Endothelial cell of umbilical vein (primary cell): ENCODE measurements at regions not wholly inside any gene's neighbourhood (a gene's known extent, or its start where the extent isn't known, plus 50 kb on each side); places are given as distances from the start of the nearest gene placed in this dataset.

Source experiments
- BruUV-seq: library from RNA; stranded (reverse); fragments of 400-500 nt; replicated peaks from 2 replicates; lab custom pipeline; 2021; lab: Mats Ljungman, UMichigan
- CTCF ChIA-PET: fragments of 300-600, 350-600 bp; sonication (Branson Sonifier 250); formaldehyde crosslinking; loops from one replicate; lab custom pipeline; 2021; ENCODE audit warnings: antibody characterized with exemption, inconsistent platforms; lab: Charles Lee
- POLR2A ChIA-PET: fragments of 300-600, 350-600 bp; sonication (Branson Sonifier 250); formaldehyde crosslinking; loops from one replicate; lab custom pipeline; 2021; ENCODE audit warnings: antibody characterized with exemption, inconsistent platforms; lab: Charles Lee
- DNase-seq: peaks from one replicate; pipeline ENCODE4 v3.0.0-alpha.2; 2011; ENCODE audit warnings: low read depth, low spot score
- FAIRE-seq: peaks from 2 replicates; lab custom pipeline; 2011; peaks lifted over from hg19 to GRCh38; lab: Jason Lieb, UNC
- H2AFZ ChIP-seq: 2 replicates; pipeline ENCODE4 v1.6.0; 2012; ENCODE audit warnings: low read depth, low read length, control low read depth, inconsistent platforms
- H3K27ac ChIP-seq: 2 replicates; pipeline ENCODE4 v1.5.1; 2011; ENCODE audit warnings: low read depth, mild to moderate bottlenecking, control low read depth, low read length, moderate library complexity; ENCODE audit not compliant: insufficient read depth
- H3K27me3 ChIP-seq, 2 experiments: 2 replicates each; pipeline versions ENCODE4 v1.6.0 to v1.6.1; 2011; ENCODE audit warnings: low read length in 2 of 2, mixed read lengths in 1 of 2; ENCODE audit not compliant: control insufficient read depth in 2 of 2, insufficient read depth in 2 of 2
- H3K36me3 ChIP-seq, 2 experiments: 2 replicates in 1 of 2; 3 replicates in 1 of 2; pipeline ENCODE4 v1.5.1; 2011; ENCODE audit warnings: low read length in 2 of 2, mild to moderate bottlenecking in 1 of 2, moderate library complexity in 1 of 2; ENCODE audit not compliant: control insufficient read depth in 2 of 2, insufficient read depth in 2 of 2; ENCODE audit errors: extremely low read depth in 1 of 2
- H3K4me1 ChIP-seq: 3 replicates; pipeline ENCODE4 v1.5.1; 2011; ENCODE audit warnings: mild to moderate bottlenecking, low read length; ENCODE audit not compliant: control insufficient read depth, insufficient read depth; ENCODE audit errors: extremely low read depth
- H3K4me2 ChIP-seq: 2 replicates; pipeline ENCODE4 v1.6.1; 2011; ENCODE audit warnings: low read length, control low read depth, mixed read lengths; ENCODE audit not compliant: insufficient read depth
- H3K4me3 ChIP-seq, 3 experiments: fragments of 200-600 bp in 1 of 3; sonication (generic), shearing (Covaris generic) in 1 of 3; replicated peaks in 1 of 3; 2 replicates each; pipeline ENCODE4 v1.5.1; 2011 to 2016; ENCODE audit warnings: control low read depth in 3 of 3, low read length in 3 of 3, mild to moderate bottlenecking in 2 of 3, inconsistent platforms in 1 of 3, low read depth in 1 of 3, moderate library complexity in 1 of 3; ENCODE audit not compliant: insufficient read depth in 1 of 3
- H3K79me2 ChIP-seq: 2 replicates; pipeline ENCODE4 v1.6.0; 2012; ENCODE audit warnings: low read length, inconsistent platforms; ENCODE audit not compliant: control insufficient read depth, insufficient read depth
- H3K9ac ChIP-seq: replicated peaks from 2 replicates; pipeline ENCODE3; 2011; ENCODE audit warnings: low read length, control low read depth; ENCODE audit not compliant: insufficient read depth; ENCODE audit errors: extremely low read depth
- H3K9me1 ChIP-seq: replicated peaks from 3 replicates; pipeline ENCODE4 v1.6.0; 2011; ENCODE audit warnings: mild to moderate bottlenecking, low read length; ENCODE audit not compliant: control insufficient read depth, insufficient read depth; ENCODE audit errors: extremely low read depth
- H3K9me3 ChIP-seq: replicated peaks from 2 replicates; pipeline ENCODE4 v1.5.1; 2012; ENCODE audit warnings: low read length, inconsistent platforms; ENCODE audit not compliant: control insufficient read depth, insufficient read depth
- H4K20me1 ChIP-seq: replicated peaks from 2 replicates; pipeline ENCODE3; 2011; ENCODE audit warnings: mild to moderate bottlenecking, low read length; ENCODE audit not compliant: control insufficient read depth, insufficient read depth; ENCODE audit errors: extremely low read depth
- EZH2 ChIP-seq: IDR thresholded peaks from 2 replicates; pipeline ENCODE4 v1.6.1; 2012; ENCODE audit warnings: borderline replicate concordance, low read depth, mild to moderate bottlenecking, moderate library complexity, low read length, inconsistent platforms; ENCODE audit not compliant: severe bottlenecking
- FOS ChIP-seq: IDR thresholded peaks from 2 replicates; pipeline ENCODE4 v1.6.1; 2011; ENCODE audit warnings: mild to moderate bottlenecking, low read length, moderate library complexity, borderline replicate concordance; ENCODE audit not compliant: insufficient read depth
- GATA2 ChIP-seq: IDR thresholded peaks from 2 replicates; pipeline ENCODE4 v1.7.0; 2011; ENCODE audit warnings: low read depth, mild to moderate bottlenecking, moderate library complexity, mixed read lengths, low read length; ENCODE audit not compliant: insufficient read length, insufficient read depth
- JUN ChIP-seq: IDR thresholded peaks from 2 replicates; pipeline ENCODE4 v1.6.1; 2011; ENCODE audit warnings: borderline replicate concordance, low read depth; ENCODE audit not compliant: insufficient read length, insufficient read depth
- MYC ChIP-seq: IDR thresholded peaks from one replicate; pipeline ENCODE4 v1.6.1; 2011; ENCODE audit warnings: mild to moderate bottlenecking, low read depth, low read length
- POLR2A ChIP-seq: IDR thresholded peaks from 2 replicates; pipeline ENCODE4 v1.6.1; 2012; ENCODE audit warnings: low read depth, mild to moderate bottlenecking, control low read depth, low read length
- POLR2AphosphoS5 ChIP-seq: IDR thresholded peaks from 2 replicates; pipeline ENCODE4 v1.6.1; 2012; ENCODE audit warnings: low read depth, mild to moderate bottlenecking, control low read depth, low read length, moderate library complexity; ENCODE audit not compliant: insufficient read depth
- dilution Hi-C: fragments of 300-500 bp; cut with MboI; formaldehyde crosslinking; loops from one replicate; pipeline ENCODE4 v1.15.0; 2019; ENCODE audit warnings: low sequenced_read_pairs; ENCODE audit not compliant: extremely low pct_ligation_motif_present
- intact Hi-C: fragments of 100-400 bp; cut with micrococcal nuclease; formaldehyde crosslinking; loops from one replicate; pipeline ENCODE4 v1.10.0; 2022
- TF ChIP-seq, protein P1 (sequence below), 2 donors: IDR thresholded peaks; 1 replicate in 1 of 2; 2 replicates in 1 of 2; pipeline ENCODE4 v1.5.1; 2011; ENCODE audit warnings: low read length in 2 of 2, mild to moderate bottlenecking in 2 of 2, moderate library complexity in 2 of 2, control low read depth in 1 of 2, inconsistent platforms in 1 of 2, low read depth in 1 of 2; ENCODE audit not compliant: insufficient read depth in 1 of 2; ENCODE audit errors: extremely low read depth in 1 of 2
- TF ChIP-seq, protein P2 (sequence below): IDR thresholded peaks from 2 replicates; pipeline ENCODE4 v1.6.1; 2011; ENCODE audit not compliant: insufficient read depth, insufficient read length

DNA sequence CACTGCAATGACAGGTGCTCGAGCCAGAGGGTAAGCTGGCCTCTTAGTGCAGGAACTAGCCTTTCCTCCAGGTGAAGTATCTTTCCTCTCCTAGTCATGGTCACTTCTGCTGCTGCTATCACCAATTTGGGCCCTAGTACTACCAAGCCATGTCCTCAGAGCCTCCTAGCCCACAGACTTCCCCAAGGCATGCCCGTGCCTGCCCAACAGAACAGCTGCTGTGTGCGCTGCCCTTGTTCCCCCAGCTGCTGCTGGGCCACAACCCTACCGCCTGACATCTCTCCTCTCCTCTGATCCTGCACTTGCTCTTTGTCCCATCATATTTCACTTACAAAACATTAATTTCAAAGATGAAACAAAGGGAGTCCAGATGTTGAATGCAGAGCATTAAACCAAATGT, 168.5 kb upstream of the FREM2 start:
- Histone ChIP-seq H3K9me3 (no peaks in the 10 kb centered on the region), H3K4me2 (no peak overlapping the region), H3K27me3 (peaks cover 0 to 4% of the 10 kb centered on the region in 2 experiments), H3K9ac (no peak overlapping the region), H3K27ac (no peak overlapping the region), H3K79me2 (no peaks in the 10 kb centered on the region), H3K4me3 (no peak overlapping the region), H3K36me3 (no peaks in the 10 kb centered on the region), H4K20me1 (no peaks in the 10 kb centered on the region), H3K9me1 (no peaks in the 10 kb centered on the region), H2AFZ (no peak overlapping the region), H3K4me1 (no peaks in the 10 kb centered on the region)
- TF ChIP-seq POLR2AphosphoS5 = no peak
- TF ChIP-seq, protein P1, sequence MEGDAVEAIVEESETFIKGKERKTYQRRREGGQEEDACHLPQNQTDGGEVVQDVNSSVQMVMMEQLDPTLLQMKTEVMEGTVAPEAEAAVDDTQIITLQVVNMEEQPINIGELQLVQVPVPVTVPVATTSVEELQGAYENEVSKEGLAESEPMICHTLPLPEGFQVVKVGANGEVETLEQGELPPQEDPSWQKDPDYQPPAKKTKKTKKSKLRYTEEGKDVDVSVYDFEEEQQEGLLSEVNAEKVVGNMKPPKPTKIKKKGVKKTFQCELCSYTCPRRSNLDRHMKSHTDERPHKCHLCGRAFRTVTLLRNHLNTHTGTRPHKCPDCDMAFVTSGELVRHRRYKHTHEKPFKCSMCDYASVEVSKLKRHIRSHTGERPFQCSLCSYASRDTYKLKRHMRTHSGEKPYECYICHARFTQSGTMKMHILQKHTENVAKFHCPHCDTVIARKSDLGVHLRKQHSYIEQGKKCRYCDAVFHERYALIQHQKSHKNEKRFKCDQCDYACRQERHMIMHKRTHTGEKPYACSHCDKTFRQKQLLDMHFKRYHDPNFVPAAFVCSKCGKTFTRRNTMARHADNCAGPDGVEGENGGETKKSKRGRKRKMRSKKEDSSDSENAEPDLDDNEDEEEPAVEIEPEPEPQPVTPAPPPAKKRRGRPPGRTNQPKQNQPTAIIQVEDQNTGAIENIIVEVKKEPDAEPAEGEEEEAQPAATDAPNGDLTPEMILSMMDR (IDR thresholded peaks at IDR 0.05; ENCODE audit: extremely low read depth in 1 of 2, insufficient read depth in 1 of 2, low read depth in 1 of 2, low read length in 2 of 2) = no peak
- TF ChIP-seq JUN = no peak
- no peak for TF ChIP-seq POLR2A
- intact Hi-C loops = no loop called here
- FAIRE-seq = no peak
- dilution Hi-C loops = no loop called here
- ChIA-PET POLR2A (no interaction called here), CTCF (no interaction called here)
- no peak for DNase-seq
- no TSS peak for BruUV-seq

- ChIA-PET CTCF (no interaction called here), POLR2A (no interaction called here)
- no peak overlapping the region for H2AFZ ChIP-seq
- FAIRE-seq (no peak), DNase-seq (no peak)
- no TSS peak for BruUV-seq
- no peaks in the 10 kb centered on the region for H3K79me2 ChIP-seq
- no peaks in the 10 kb centered on the region for H3K36me3 ChIP-seq
- TF ChIP-seq, protein P1 (IDR thresholded peaks at IDR 0.05; ENCODE audit: extremely low read depth in 1 of 2, insufficient read depth in 1 of 2, low read depth in 1 of 2, low read length in 2 of 2) = no peak
- no peak for TF ChIP-seq EZH2
- no peak for TF ChIP-seq JUN
- no peak for TF ChIP-seq MYC
- TF ChIP-seq GATA2 = no peak
- no peak for TF ChIP-seq POLR2AphosphoS5
- TF ChIP-seq POLR2A = no peak
- TF ChIP-seq, protein P2, sequence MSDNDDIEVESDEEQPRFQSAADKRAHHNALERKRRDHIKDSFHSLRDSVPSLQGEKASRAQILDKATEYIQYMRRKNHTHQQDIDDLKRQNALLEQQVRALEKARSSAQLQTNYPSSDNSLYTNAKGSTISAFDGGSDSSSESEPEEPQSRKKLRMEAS = no peak
- no peak for TF ChIP-seq FOS
- no peaks in the 10 kb centered on the region for H3K4me1 ChIP-seq
- no peak overlapping the region for H3K9ac ChIP-seq
- H3K27ac ChIP-seq = no peak overlapping the region
- H4K20me1 ChIP-seq = no peaks in the 10 kb centered on the region
- no peak overlapping the region for H3K4me3 ChIP-seq
- H3K27me3 ChIP-seq = peaks cover 0 to 4% of the 10 kb centered on the region in 2 experiments
- no peaks in the 10 kb centered on the region for H3K9me3 ChIP-seq
- dilution Hi-C loops (no loop called here), intact Hi-C loops (no loop called here)
- no peak overlapping the region for H3K4me2 ChIP-seq
- no peaks in the 10 kb centered on the region for H3K9me1 ChIP-seq
Measured at GRCh38 chr13:38519229-38519911, 167.5 kb upstream of the FREM2 start.
